Prostate gland (tissue), 2 donors: ENCODE measurements at regions not wholly inside any gene's neighbourhood (a gene's known extent, or its start where the extent isn't known, plus 50 kb on each side); places are given as distances from the start of the nearest gene placed in this dataset.

Experiments used
- DNase-seq: peaks from one replicate; pipeline ENCODE4 v3.0.0-alpha.2; 2019; ENCODE audit warnings: low spot score
- H3K27ac ChIP-seq, 2 donors: fragments of 200-600 bp; sonication (generic); 2 replicates each; pipeline ENCODE4 v1.5.1; 2017 to 2019
- H3K27me3 ChIP-seq: fragments of 200-600 bp; sonication (generic); replicated peaks from 2 replicates; pipeline ENCODE4 v1.5.1; 2019; ENCODE audit not compliant: insufficient read depth
- H3K36me3 ChIP-seq, 2 donors: fragments of 200-600 bp; sonication (generic); 1 replicate in 1 of 2; 2 replicates in 1 of 2; pipeline versions ENCODE4 v1.5.1 to v1.8.1; 2017 to 2019
- H3K4me1 ChIP-seq: fragments of 200-600 bp; sonication (generic); replicated peaks from 2 replicates; pipeline ENCODE4 v1.5.1; 2019
- H3K4me3 ChIP-seq, 2 donors: fragments of 200-600 bp; sonication (generic); 2 replicates each; pipeline ENCODE4 v1.5.1; 2017 to 2019
- H3K9me3 ChIP-seq: fragments of 200-600 bp; sonication (generic); 2 replicates; pipeline ENCODE4 v1.5.1; 2017
- CTCF ChIP-seq, 4 experiments: fragments of 200-600 bp in 2 of 4; fragments of 450-650 bp in 2 of 4; sonication (generic) in 2 of 4; IDR thresholded peaks; 1 replicate in 3 of 4; 2 replicates in 1 of 4; pipeline ENCODE4 v1.5.1; 2016 to 2019; ENCODE audit warnings: antibody characterized with exemption in 4 of 4, mild to moderate bottlenecking in 2 of 4, moderate library complexity in 2 of 4
- POLR2A ChIP-seq: fragments of 450-650 bp; IDR thresholded peaks from one replicate; pipeline ENCODE4 v1.6.1; 2016; ENCODE audit warnings: antibody characterized with exemption, mild to moderate bottlenecking
- POLR2AphosphoS5 ChIP-seq: sonication (generic); formaldehyde crosslinking; IDR thresholded peaks from one replicate; pipeline ENCODE4 v1.6.1; 2017; ENCODE audit warnings: antibody characterized with exemption
- WGBS: methylation state at CpG from one replicate; pipeline ENCODE4 v1.1.5; 2018; 5-methylcytosine and 5-hydroxymethylcytosine counted together
- intact Hi-C: fragments of 100-400 bp; cut with DNase I; formaldehyde crosslinking; loops from one replicate; pipeline ENCODE4 v1.14.2; 2022

GRCh38 chr20:21622097-21622857 is 83.2 kb upstream of the PAX1 start:
- Histone ChIP-seq H3K27ac (peak overlapping the region; percentile 67 to 75), H3K9me3 (no peaks in the 10 kb centered on the region), H3K27me3 (no peaks in the 10 kb centered on the region), H3K36me3 (no peaks in the 10 kb centered on the region), H3K4me3 (no peak overlapping the region), H3K4me1 (peaks cover 10% of the 10 kb centered on the region)
- peak; percentile 90 for TF ChIP-seq POLR2AphosphoS5
- TF ChIP-seq POLR2A, result no peak
- 36% methylated on average over 3 of the region's 3 CpGs for WGBS
- intact Hi-C loops, result no loop called here
- DNase-seq, result peak; percentile 87

GRCh38 chr20:21618759-21619416 is 86.6 kb upstream of the PAX1 start:
- Histone ChIP-seq H3K4me1 (peaks cover 10% of the 10 kb centered on the region), H3K4me3 (no peak overlapping the region), H3K36me3 (no peaks in the 10 kb centered on the region), H3K27me3 (no peaks in the 10 kb centered on the region), H3K27ac (no peak overlapping the region), H3K9me3 (no peaks in the 10 kb centered on the region)
- TF ChIP-seq CTCF (IDR thresholded peaks at IDR 0.05), result no peak
- TF ChIP-seq POLR2AphosphoS5, result no peak
- TF ChIP-seq POLR2A, result no peak
- 50% methylated on average over 7 of the region's 7 CpGs for WGBS
- intact Hi-C loops, result no loop called here
- no peak for DNase-seq

- peak; percentile 77 for DNase-seq
- no peak overlapping the region for H3K27ac ChIP-seq
- WGBS, result 17% methylated on average over 10 of the region's 10 CpGs
- H3K9me3 ChIP-seq, result no peaks in the 10 kb centered on the region
- TF ChIP-seq POLR2AphosphoS5, result no peak
- peak; percentile 57 to 77 (median 68) for TF ChIP-seq CTCF (IDR thresholded peaks at IDR 0.05)
- H3K27me3 ChIP-seq, result no peaks in the 10 kb centered on the region
- intact Hi-C loops, result no loop called here
- H3K4me3 ChIP-seq, result no peak overlapping the region
- H3K4me1 ChIP-seq, result no peaks in the 10 kb centered on the region
- no peaks in the 10 kb centered on the region for H3K36me3 ChIP-seq
Measured at GRCh38 chr20:21615617-21616080, 89.8 kb upstream of the PAX1 start.

- TF ChIP-seq POLR2AphosphoS5 (no peak), POLR2A (no peak), CTCF (IDR thresholded peaks at IDR 0.05) (no peak)
- Histone ChIP-seq H3K4me3 (no peak overlapping the region), H3K27ac (no peak overlapping the region), H3K4me1 (no peaks in the 10 kb centered on the region), H3K36me3 (no peaks in the 10 kb centered on the region), H3K27me3 (peaks cover 2% of the 10 kb centered on the region), H3K9me3 (no peaks in the 10 kb centered on the region)
- no peak for DNase-seq
- WGBS, result 46% methylated on average over 6 of the region's 6 CpGs
- intact Hi-C loops, result no loop called here
Measured at GRCh38 chr20:21614980-21615379, 90.5 kb upstream of the PAX1 start.

GRCh38 chr20:21613512-21613911 is 92.0 kb upstream of the PAX1 start:
- H3K4me1 ChIP-seq, result no peaks in the 10 kb centered on the region
- no peak for DNase-seq
- TF ChIP-seq CTCF (IDR thresholded peaks at IDR 0.05) (no peak), POLR2A (no peak), POLR2AphosphoS5 (no peak)
- H3K36me3 ChIP-seq, result no peaks in the 10 kb centered on the region
- no peak overlapping the region for H3K4me3 ChIP-seq
- 10% methylated on average over 6 of the region's 6 CpGs for WGBS
- no peak overlapping the region for H3K27ac ChIP-seq
- peaks cover 2% of the 10 kb centered on the region for H3K27me3 ChIP-seq
- H3K9me3 ChIP-seq, result no peaks in the 10 kb centered on the region
- intact Hi-C loops, result no loop called here
